Transverse colon (tissue), 4 donors: ENCODE measurements at regions not wholly inside any gene's neighbourhood (a gene's known extent, or its start where the extent isn't known, plus 50 kb on each side); places are given as distances from the start of the nearest gene placed in this dataset.
"Not testable (repeated sequence)": the region's sequence is repeated elsewhere in the genome, so short reads cannot be mapped to it uniquely, and the experiment has no call there.

Experiments
- DNase-seq: peaks from one replicate; pipeline ENCODE4 v3.0.0-alpha.2; 2019
- H3K27ac ChIP-seq, 4 donors: fragments of 200-600 bp; sonication (generic); 2 replicates each; pipeline ENCODE4 v1.5.1; 2016 to 2018; ENCODE audit warnings: inconsistent platforms in 4 of 4
- H3K27me3 ChIP-seq: fragments of 200-600 bp; sonication (generic); 2 replicates; pipeline ENCODE4 v1.5.1; 2017; ENCODE audit warnings: inconsistent platforms
- H3K36me3 ChIP-seq, 4 donors: fragments of 200-600 bp; sonication (generic); 2 replicates each; pipeline ENCODE4 v1.5.1; 2017 to 2019; ENCODE audit warnings: inconsistent platforms in 4 of 4
- H3K4me1 ChIP-seq, 4 donors: fragments of 200-600 bp; sonication (generic); 2 replicates each; pipeline ENCODE4 v1.5.1; 2017 to 2020; ENCODE audit warnings: inconsistent platforms in 4 of 4
- H3K4me3 ChIP-seq, 4 donors: fragments of 200-600 bp; sonication (generic); 1 replicate in 1 of 4; 2 replicates in 3 of 4; pipeline versions ENCODE4 v1.5.1 to v1.6.1; 2017 to 2019; ENCODE audit warnings: inconsistent platforms in 4 of 4
- H3K9me3 ChIP-seq, 2 donors: fragments of 200-600 bp; sonication (generic); 2 replicates each; pipeline ENCODE4 v1.5.1; 2017 to 2019; ENCODE audit warnings: inconsistent platforms in 2 of 2
- EP300 ChIP-seq: sonication (generic); formaldehyde crosslinking; IDR thresholded peaks from one replicate; pipeline ENCODE4 v1.6.1; 2017; ENCODE audit warnings: antibody characterized with exemption, low read depth
- POLR2A ChIP-seq: fragments of 450-650 bp; IDR thresholded peaks from one replicate; pipeline ENCODE4 v1.6.1; 2016; ENCODE audit warnings: antibody characterized with exemption, mild to moderate bottlenecking, moderate library complexity
- POLR2AphosphoS5 ChIP-seq, 3 donors: sonication (generic); formaldehyde crosslinking; IDR thresholded peaks; one replicate each; pipeline ENCODE4 v1.6.1; 2016; ENCODE audit warnings: antibody characterized with exemption in 3 of 3
- WGBS, 2 donors: methylation state at CpG; one replicate each; pipeline ENCODE4 v1.1.5; 2018; ENCODE audit warnings: low coverage in 1 of 2; 5-methylcytosine and 5-hydroxymethylcytosine counted together
- in situ Hi-C, 4 donors: fragments of 200-750 bp; cut with MboI; loops; one replicate each; pipeline versions ENCODE4 v1.15.0 to v1.15.1; 2017; ENCODE audit warnings: low sequenced_read_pairs in 3 of 4, low pct_ligation_motif_present in 1 of 4, low pct_unique_long_range_greater_than_20kb in 1 of 4
- intact Hi-C: fragments of 100-400 bp; cut with DNase I; formaldehyde crosslinking; loops from one replicate; pipeline ENCODE4 v1.15.1; 2023; ENCODE audit warnings: low total_unique reads
- TF ChIP-seq, protein P1 (sequence below), 5 experiments: fragments of 200-600 bp in 3 of 5; fragments of 450-650 bp in 2 of 5; sonication (generic) in 3 of 5; IDR thresholded peaks; 1 replicate in 2 of 5; 2 replicates in 3 of 5; pipeline ENCODE4 v1.5.1; 2016 to 2017; ENCODE audit warnings: antibody characterized with exemption in 5 of 5, inconsistent platforms in 3 of 5, mild to moderate bottlenecking in 2 of 5, moderate library complexity in 1 of 5

DNA sequence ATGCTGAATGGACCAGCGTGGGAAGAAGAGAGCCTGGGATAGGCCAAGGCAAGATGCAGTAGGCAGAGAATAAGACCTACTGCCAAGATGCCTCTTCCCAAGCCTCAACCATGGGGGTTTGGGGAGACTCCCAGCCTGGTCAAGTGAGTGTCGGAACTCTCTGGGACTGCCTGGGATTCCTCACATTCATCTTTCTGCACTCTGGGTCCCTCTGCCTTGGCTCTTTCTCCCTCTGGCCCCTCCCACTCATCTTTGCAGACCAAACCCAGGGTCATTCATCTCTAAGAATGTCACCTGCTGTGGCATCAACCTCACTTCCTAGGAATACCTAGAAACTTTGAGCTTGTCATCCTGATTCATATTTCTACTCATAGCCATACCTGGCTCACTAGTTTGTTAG lies 211.3 kb upstream of the HNRNPA3 start:
- 94% methylated on average over 2 of the region's 2 CpGs; no CpG with 5 or more reads in 1 of the 2 donors for WGBS, 2 donors
- no peak for TF ChIP-seq POLR2A
- DNase-seq: no peak

DNA sequence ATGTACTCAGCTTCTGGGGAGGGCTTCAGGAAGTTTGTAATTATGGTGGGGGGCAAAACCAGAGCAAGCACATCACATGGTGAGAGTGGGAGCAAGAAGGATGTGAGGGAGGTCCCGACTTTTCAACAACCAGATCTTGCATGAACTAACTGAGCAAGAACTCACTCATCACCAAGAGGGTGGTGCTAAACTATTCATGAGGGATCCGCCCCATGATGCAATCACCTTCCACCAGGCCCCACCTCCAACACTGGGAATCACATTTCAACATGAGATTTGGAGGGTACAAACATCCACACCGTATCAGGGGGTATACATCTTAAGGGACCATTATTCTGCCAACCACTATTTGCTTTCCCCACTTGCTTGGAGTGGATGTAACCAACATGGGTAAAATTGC lies 209.6 kb upstream of the HNRNPA3 start:
- H3K27me3 ChIP-seq: no peaks in the 10 kb centered on the region
- intact Hi-C loops: no loop called here
- no peak for DNase-seq
- H3K9me3 ChIP-seq: no peaks in the 10 kb centered on the region
- no peak for TF ChIP-seq POLR2AphosphoS5 (IDR thresholded peaks at IDR 0.05)
- TF ChIP-seq, protein P1, sequence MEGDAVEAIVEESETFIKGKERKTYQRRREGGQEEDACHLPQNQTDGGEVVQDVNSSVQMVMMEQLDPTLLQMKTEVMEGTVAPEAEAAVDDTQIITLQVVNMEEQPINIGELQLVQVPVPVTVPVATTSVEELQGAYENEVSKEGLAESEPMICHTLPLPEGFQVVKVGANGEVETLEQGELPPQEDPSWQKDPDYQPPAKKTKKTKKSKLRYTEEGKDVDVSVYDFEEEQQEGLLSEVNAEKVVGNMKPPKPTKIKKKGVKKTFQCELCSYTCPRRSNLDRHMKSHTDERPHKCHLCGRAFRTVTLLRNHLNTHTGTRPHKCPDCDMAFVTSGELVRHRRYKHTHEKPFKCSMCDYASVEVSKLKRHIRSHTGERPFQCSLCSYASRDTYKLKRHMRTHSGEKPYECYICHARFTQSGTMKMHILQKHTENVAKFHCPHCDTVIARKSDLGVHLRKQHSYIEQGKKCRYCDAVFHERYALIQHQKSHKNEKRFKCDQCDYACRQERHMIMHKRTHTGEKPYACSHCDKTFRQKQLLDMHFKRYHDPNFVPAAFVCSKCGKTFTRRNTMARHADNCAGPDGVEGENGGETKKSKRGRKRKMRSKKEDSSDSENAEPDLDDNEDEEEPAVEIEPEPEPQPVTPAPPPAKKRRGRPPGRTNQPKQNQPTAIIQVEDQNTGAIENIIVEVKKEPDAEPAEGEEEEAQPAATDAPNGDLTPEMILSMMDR (IDR thresholded peaks at IDR 0.05): no peak
- TF ChIP-seq POLR2A: no peak
- TF ChIP-seq EP300: no peak
- H3K4me1 ChIP-seq: no peaks in the 10 kb centered on the region
- no peak overlapping the region for H3K4me3 ChIP-seq
- WGBS, 2 donors: 89% methylated on average over 3 of the region's 3 CpGs; no CpG with 5 or more reads in 1 of the 2 donors
- H3K36me3 ChIP-seq: no peaks in the 10 kb centered on the region
- in situ Hi-C loops: no loop called here
- no peak overlapping the region for H3K27ac ChIP-seq

More for the DNA sequence above, 211.3 kb upstream of the HNRNPA3 start:
- H3K4me1 ChIP-seq: peaks cover 0 to 6% (median 2%) of the 10 kb centered on the region in 4 donors
- no peaks in the 10 kb centered on the region for H3K9me3 ChIP-seq
- in situ Hi-C loops: no loop called here
- no peaks in the 10 kb centered on the region for H3K27me3 ChIP-seq
- no peak overlapping the region for H3K4me3 ChIP-seq
- no peak overlapping the region for H3K27ac ChIP-seq
- intact Hi-C loops: no loop called here
- H3K36me3 ChIP-seq: no peaks in the 10 kb centered on the region

DNA sequence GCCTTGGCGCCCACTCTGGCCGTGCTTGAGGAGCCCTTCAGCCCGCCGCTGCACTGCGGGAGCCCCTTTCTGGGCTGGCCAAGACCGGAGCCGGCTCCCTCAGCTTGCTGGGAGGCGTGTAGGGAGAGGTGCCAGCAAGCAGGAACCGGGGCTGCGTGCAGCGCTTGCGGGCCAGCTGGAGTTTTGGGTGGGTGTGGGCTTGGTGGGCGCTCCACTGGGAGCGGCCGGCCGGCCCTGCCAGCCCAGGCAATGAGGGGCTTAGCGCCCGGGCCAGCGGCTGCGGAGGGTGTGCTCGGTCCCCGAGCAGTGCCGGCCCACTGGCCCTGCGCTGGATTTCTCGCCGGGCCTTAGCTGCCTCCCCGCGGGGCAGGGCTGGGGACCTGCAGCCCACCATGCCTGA lies 204.9 kb upstream of the HNRNPA3 start:
- 96% methylated on average over 22 of the region's 28 CpGs; no CpG with 5 or more reads in 1 of the 2 donors for WGBS, 2 donors
- H3K9me3 ChIP-seq, DNase-seq, H3K27me3 ChIP-seq, in situ Hi-C loops, intact Hi-C loops, H3K4me3 ChIP-seq, H3K4me1 ChIP-seq, H3K36me3 ChIP-seq, H3K27ac ChIP-seq: not testable (repeated sequence)

DNA sequence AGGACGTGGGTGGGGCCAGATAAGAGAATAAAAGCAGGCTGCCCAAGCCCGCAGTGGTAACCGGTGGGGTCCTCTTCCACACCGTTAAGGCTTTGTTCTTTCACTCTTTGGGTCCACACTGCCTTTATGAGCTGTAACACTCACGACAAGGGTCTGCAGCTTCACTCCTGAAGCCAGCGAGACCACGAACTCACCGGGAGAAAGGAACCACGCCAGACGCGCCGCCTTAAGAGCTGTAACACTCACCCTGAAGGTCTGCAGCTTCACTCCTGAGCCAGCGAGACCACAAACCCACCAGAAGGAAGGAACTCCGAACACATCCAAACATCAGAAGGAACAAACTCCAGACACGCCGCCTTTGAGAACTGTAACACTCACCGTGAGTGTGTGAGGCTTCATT lies 203.9 kb upstream of the HNRNPA3 start:
- H3K36me3 ChIP-seq, H3K9me3 ChIP-seq, H3K4me1 ChIP-seq, H3K27me3 ChIP-seq, intact Hi-C loops, H3K4me3 ChIP-seq, in situ Hi-C loops, H3K27ac ChIP-seq, DNase-seq: not testable (repeated sequence)
- 78 to 92% methylated on average over 5 to 17 of the region's 17 CpGs for WGBS, 2 donors

DNA sequence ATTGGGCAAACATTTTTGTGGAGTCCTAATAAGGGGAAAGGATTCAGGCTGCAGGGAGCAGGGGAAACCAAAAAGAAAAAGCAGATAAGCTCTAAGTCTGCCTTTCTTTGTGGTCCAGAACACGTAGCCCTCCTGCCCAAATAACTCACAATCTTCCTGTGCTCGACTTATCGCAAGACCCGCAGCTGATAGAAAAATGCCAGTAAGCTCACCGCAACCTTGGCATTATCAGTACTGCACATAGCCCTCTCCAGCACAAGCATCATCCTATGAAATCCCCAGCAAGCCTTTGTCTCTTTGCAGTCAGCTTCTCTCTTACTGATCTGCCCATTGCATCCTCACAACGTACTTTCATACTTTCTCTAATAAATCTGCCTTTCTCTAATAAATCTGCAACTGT lies 202.4 kb upstream of the HNRNPA3 start:
- no peaks in the 10 kb centered on the region for H3K9me3 ChIP-seq
- no peak overlapping the region for H3K4me3 ChIP-seq
- TF ChIP-seq, protein P1 (IDR thresholded peaks at IDR 0.05): no peak
- TF ChIP-seq EP300 (no peak), POLR2AphosphoS5 (IDR thresholded peaks at IDR 0.05) (no peak), POLR2A (no peak)
- intact Hi-C loops: no loop called here
- no peak for DNase-seq
- no peaks in the 10 kb centered on the region for H3K36me3 ChIP-seq
- 89 to 93% methylated on average over 6 of the region's 6 CpGs for WGBS, 2 donors
- no peaks in the 10 kb centered on the region for H3K4me1 ChIP-seq
- H3K27me3 ChIP-seq: no peaks in the 10 kb centered on the region
- in situ Hi-C loops: no loop called here
- no peak overlapping the region for H3K27ac ChIP-seq

DNA sequence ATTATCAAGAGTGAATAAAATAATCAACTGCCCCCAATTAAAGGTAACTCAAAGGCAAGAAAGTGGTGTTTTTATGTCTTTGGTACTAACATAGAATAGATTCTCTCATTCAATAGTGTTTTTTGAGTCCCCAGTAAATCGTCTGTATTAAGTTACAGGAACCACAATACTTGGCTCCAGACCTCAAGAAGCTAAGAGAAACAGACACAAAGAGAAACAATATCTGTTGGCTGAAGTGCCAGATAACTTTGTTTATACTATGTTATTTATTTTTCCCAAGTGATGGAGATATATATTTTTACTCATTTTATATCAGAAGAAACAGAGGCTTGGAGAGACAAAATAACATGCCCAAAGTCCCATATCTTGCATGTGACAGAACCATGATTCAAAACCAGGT lies 201.7 kb upstream of the HNRNPA3 start:
- DNase-seq: no peak
- H3K27ac ChIP-seq: no peak overlapping the region
- 20 to 21% methylated on average over 1 of the region's 1 CpG for WGBS, 2 donors
- in situ Hi-C loops (no loop called here), intact Hi-C loops (no loop called here)
- H3K4me1 ChIP-seq: no peaks in the 10 kb centered on the region
- no peak for TF ChIP-seq EP300
- TF ChIP-seq POLR2AphosphoS5 (IDR thresholded peaks at IDR 0.05): no peak
- TF ChIP-seq, protein P1 (IDR thresholded peaks at IDR 0.05): no peak
- TF ChIP-seq POLR2A: no peak
- no peaks in the 10 kb centered on the region for H3K36me3 ChIP-seq
- no peak overlapping the region for H3K4me3 ChIP-seq
- no peaks in the 10 kb centered on the region for H3K9me3 ChIP-seq
- no peaks in the 10 kb centered on the region for H3K27me3 ChIP-seq
